ENCODE measurements at regions not wholly inside any gene's neighbourhood (a gene's known extent, or its start where the extent isn't known, plus 50 kb on each side); places are given as distances from the start of the nearest gene placed in this dataset.

DNA sequence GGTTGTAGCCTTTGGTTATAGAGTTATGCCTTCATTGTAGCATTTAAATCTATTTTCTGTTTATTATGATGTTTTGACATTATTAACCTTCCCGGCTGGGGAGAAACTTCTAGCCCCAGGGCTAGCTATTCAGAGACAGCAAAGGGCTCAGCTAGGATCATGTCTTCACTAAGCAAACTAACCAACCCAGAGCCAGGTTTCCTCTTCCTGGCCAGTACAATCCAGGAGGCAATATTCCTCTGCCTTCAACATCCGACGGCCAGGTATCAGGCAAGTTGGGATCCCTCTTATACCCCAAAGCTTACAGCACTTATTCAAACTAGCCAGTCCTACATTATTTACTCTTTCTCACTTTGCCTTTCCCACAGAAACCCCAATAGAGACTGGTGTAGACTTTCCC, 1060.7 kb upstream of the GHITM start:
- Histone ChIP-seq H3K4me1 (no peaks in the 10 kb centered on the region), H3K9me3 (no peaks in the 10 kb centered on the region), H3K36me3 (no peaks in the 10 kb centered on the region), H3K27ac (no peak overlapping the region), H3K4me3 (no peak overlapping the region), H3K27me3 (no peaks in the 10 kb centered on the region)
- 58 to 88% methylated on average over 3 of the region's 3 CpGs for WGBS, 2 donors (ENCODE audit: low coverage in 1 of 2)
- TF ChIP-seq POLR2AphosphoS5 (IDR thresholded peaks at IDR 0.05) = no peak
- TF ChIP-seq, protein P1, sequence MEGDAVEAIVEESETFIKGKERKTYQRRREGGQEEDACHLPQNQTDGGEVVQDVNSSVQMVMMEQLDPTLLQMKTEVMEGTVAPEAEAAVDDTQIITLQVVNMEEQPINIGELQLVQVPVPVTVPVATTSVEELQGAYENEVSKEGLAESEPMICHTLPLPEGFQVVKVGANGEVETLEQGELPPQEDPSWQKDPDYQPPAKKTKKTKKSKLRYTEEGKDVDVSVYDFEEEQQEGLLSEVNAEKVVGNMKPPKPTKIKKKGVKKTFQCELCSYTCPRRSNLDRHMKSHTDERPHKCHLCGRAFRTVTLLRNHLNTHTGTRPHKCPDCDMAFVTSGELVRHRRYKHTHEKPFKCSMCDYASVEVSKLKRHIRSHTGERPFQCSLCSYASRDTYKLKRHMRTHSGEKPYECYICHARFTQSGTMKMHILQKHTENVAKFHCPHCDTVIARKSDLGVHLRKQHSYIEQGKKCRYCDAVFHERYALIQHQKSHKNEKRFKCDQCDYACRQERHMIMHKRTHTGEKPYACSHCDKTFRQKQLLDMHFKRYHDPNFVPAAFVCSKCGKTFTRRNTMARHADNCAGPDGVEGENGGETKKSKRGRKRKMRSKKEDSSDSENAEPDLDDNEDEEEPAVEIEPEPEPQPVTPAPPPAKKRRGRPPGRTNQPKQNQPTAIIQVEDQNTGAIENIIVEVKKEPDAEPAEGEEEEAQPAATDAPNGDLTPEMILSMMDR (IDR thresholded peaks at IDR 0.05) = no peak
- no peak for TF ChIP-seq EP300 (IDR thresholded peaks at IDR 0.05)
- TF ChIP-seq POLR2A (IDR thresholded peaks at IDR 0.05) = no peak
- ATAC-seq = no peak

DNA sequence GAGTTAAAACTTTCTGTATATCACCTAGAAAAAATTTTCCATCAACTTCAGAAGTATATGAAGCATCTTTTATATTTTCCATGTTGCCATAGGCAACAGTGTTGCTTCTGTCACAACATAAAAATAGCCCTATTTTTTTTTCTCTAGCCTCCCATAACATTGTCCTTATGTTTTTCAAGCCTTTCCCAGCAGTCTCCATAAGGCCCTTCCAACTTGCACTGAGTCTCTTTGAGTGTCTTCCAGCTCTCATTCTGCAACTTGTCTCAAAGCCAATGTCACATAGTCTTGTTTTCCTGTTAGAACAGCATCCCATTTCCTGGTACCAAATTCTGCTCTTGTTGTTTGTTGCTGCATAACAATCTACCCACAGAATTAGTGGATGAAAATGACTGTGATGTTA, 1055.5 kb upstream of the GHITM start:
- H3K9me3 ChIP-seq = no peaks in the 10 kb centered on the region
- no peak for ATAC-seq
- no peaks in the 10 kb centered on the region for H3K27me3 ChIP-seq
- no peak overlapping the region for H3K27ac ChIP-seq
- TF ChIP-seq, protein P1 (IDR thresholded peaks at IDR 0.05) = no peak
- TF ChIP-seq POLR2AphosphoS5 (IDR thresholded peaks at IDR 0.05) (no peak), POLR2A (IDR thresholded peaks at IDR 0.05) (no peak), EP300 (IDR thresholded peaks at IDR 0.05) (no peak)
- H3K36me3 ChIP-seq = no peaks in the 10 kb centered on the region
- no peak overlapping the region for H3K4me3 ChIP-seq
- no peaks in the 10 kb centered on the region for H3K4me1 ChIP-seq

DNA sequence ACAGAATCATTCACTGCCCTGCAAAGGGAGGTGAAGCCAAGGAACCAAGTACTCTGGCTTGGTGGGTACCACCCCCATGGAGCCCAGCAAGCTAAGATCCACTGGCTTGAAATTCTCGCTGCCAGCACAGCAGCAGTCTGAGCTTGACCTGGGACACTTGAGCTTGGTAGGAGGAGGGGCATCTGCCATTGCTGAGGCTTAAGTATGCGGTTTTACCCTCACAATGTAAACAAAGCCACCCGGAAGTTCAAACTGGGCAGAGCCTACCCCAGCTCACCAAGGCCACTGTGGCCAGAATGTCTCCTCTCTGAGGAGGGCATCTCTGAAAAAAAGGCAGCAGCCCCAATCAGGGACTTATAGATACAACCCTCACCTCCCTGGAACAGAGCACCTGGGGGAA, 1050.0 kb upstream of the GHITM start:
- Histone ChIP-seq H3K27me3 (no peaks in the 10 kb centered on the region), H3K4me3 (no peak overlapping the region), H3K9me3 (no peaks in the 10 kb centered on the region), H3K27ac (no peak overlapping the region), H3K4me1 (no peaks in the 10 kb centered on the region), H3K36me3 (no peaks in the 10 kb centered on the region)
- TF ChIP-seq EP300 (IDR thresholded peaks at IDR 0.05) = no peak
- TF ChIP-seq, protein P1 (IDR thresholded peaks at IDR 0.05) = no peak
- no peak for ATAC-seq
- WGBS, 2 donors (ENCODE audit: low coverage in 1 of 2) = 60% methylated on average over 2 of the region's 3 CpGs; no CpG with 5 or more reads in 1 of the 2 donors

DNA sequence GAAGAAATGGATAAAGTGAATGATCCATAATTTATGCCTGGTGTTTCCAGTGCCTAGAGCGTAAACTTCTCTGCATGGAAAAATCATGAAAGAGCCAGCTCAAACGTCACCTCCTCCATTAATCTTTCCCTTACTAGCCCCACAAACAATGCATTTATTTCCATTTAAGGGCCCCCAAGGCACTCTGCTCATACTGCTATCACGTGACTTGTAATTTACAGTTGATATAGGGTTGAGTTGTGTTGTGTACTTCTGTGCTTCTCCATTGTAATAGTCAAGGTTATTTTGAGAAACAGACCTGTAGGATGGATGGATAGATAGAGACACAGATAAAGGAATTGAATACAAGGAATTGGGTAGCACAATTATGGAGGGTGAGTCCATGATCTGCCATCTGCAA, 1034.7 kb upstream of the GHITM start:
- no peak for TF ChIP-seq EP300 (IDR thresholded peaks at IDR 0.05)
- TF ChIP-seq, protein P1 (IDR thresholded peaks at IDR 0.05) = no peak
- no peak for TF ChIP-seq POLR2AphosphoS5 (IDR thresholded peaks at IDR 0.05)
- TF ChIP-seq POLR2A (IDR thresholded peaks at IDR 0.05) = no peak
- Histone ChIP-seq H3K27me3 (no peaks in the 10 kb centered on the region), H3K4me3 (no peak overlapping the region), H3K36me3 (no peaks in the 10 kb centered on the region), H3K27ac (no peak overlapping the region), H3K9me3 (no peaks in the 10 kb centered on the region), H3K4me1 (no peaks in the 10 kb centered on the region)
- WGBS, 2 donors (ENCODE audit: low coverage in 1 of 2) = 54 to 56% methylated on average over 3 of the region's 3 CpGs
- no peak for ATAC-seq

DNA sequence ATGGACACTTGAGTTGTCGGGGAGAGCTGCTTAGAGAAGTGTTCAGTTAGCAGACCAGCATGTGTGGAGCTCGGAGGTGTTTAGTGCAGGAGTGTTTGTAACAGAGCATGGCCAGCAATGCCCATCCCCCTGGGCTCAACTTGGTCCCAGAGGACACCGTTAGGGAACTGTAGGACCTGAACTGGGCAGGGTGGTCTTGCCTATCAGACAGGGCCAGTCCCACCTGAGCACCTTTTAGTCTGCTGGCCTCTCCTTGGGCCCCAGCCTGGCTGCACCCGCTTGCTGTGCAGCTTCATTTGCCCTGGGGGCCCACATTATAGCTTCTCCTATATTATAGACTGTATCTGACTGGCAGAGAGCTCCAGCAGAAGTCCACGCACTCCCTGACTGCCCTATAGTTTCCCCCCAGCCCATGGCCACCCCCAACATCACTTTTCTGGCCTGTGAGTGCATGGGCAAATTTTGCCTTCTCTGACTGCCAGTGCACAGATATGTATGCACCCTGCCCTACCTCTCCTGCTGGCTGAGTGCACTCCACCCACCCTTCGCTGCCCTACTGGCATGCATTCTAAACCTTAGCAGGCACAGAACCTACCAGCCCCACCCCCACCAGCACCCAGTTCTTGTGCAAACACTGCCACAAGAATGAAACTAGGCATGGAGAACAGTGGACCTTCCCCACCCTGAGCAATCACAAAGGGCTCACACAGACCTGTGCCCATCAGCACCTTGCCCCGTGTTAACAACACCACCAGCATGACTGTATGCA, 1030.6 kb upstream of the GHITM start:
- Histone ChIP-seq H3K4me3 (no peak overlapping the region), H3K4me1 (no peaks in the 10 kb centered on the region), H3K27ac (no peak overlapping the region), H3K36me3 (no peaks in the 10 kb centered on the region), H3K9me3 (peaks cover 0 to 31% (median 0%) of the 10 kb centered on the region in 3 donors), H3K27me3 (no peaks in the 10 kb centered on the region)
- WGBS, 2 donors (ENCODE audit: low coverage in 1 of 2) = 80 to 91% methylated on average over 4 to 5 of the region's 7 CpGs
- peak; percentile 7 for ATAC-seq
- no peak for TF ChIP-seq POLR2AphosphoS5 (IDR thresholded peaks at IDR 0.05)
- TF ChIP-seq, protein P1 (IDR thresholded peaks at IDR 0.05) = no peak
- no peak for TF ChIP-seq POLR2A (IDR thresholded peaks at IDR 0.05)
- TF ChIP-seq EP300 (IDR thresholded peaks at IDR 0.05) = no peak
